KMS-11 (cell line): ENCODE measurements at regions not wholly inside any gene's neighbourhood (a gene's known extent, or its start where the extent isn't known, plus 50 kb on each side); places are given as distances from the start of the nearest gene placed in this dataset.

Experiments
- H2AFZ ChIP-seq: fragments of 200-600 bp; sonication (generic); 2 replicates; pipeline ENCODE4 v1.6.1; 2016; ENCODE audit warnings: antibody characterized with exemption, mixed run types, low read depth
- H3K27ac ChIP-seq: fragments of 200-600 bp; sonication (generic); 2 replicates; pipeline ENCODE4 v1.6.1; 2016; ENCODE audit warnings: mild to moderate bottlenecking, mixed run types
- H3K27me3 ChIP-seq: fragments of 200-600 bp; sonication (generic); 2 replicates; pipeline ENCODE4 v1.6.1; 2017; ENCODE audit warnings: mild to moderate bottlenecking, low read depth, mixed run types, moderate library complexity; ENCODE audit not compliant: insufficient read depth
- H3K36me3 ChIP-seq: fragments of 200-600 bp; sonication (generic); 2 replicates; pipeline ENCODE4 v1.6.1; 2017; ENCODE audit warnings: mild to moderate bottlenecking, mixed run types; ENCODE audit not compliant: insufficient read depth
- H3K4me1 ChIP-seq: fragments of 200-600 bp; sonication (generic); 2 replicates; pipeline ENCODE4 v1.6.1; 2016; ENCODE audit warnings: mild to moderate bottlenecking, low read depth, mixed run types; ENCODE audit not compliant: poor library complexity, severe bottlenecking
- H3K4me2 ChIP-seq: fragments of 200-600 bp; sonication (generic); 2 replicates; pipeline ENCODE4 v1.7.0; 2016; ENCODE audit warnings: mild to moderate bottlenecking, mixed run types
- H3K4me3 ChIP-seq: fragments of 200-600 bp; sonication (generic); IDR thresholded peaks from 2 replicates; pipeline ENCODE4 v1.6.1; 2017; ENCODE audit warnings: low read depth, low read length, mixed read lengths; ENCODE audit not compliant: insufficient read depth
- H3K79me2 ChIP-seq: fragments of 200-600 bp; sonication (generic); 2 replicates; pipeline ENCODE4 v1.6.1; 2016; ENCODE audit warnings: low read depth, mixed run types; ENCODE audit not compliant: insufficient read depth
- H3K9ac ChIP-seq: fragments of 200-600 bp; sonication (generic); 2 replicates; pipeline ENCODE4 v1.6.1; 2016; ENCODE audit warnings: mild to moderate bottlenecking, mixed run types
- H4K20me1 ChIP-seq: fragments of 200-600 bp; sonication (generic); 2 replicates; pipeline ENCODE4 v1.6.1; 2016; ENCODE audit warnings: mild to moderate bottlenecking, mixed run types; ENCODE audit not compliant: insufficient read depth
- TF ChIP-seq, protein P1 (sequence below): fragments of 200-600 bp; sonication (generic); conservative IDR thresholded peaks from 2 replicates; pipeline ENCODE4 v1.6.1; 2017; ENCODE audit warnings: low read depth, mild to moderate bottlenecking, antibody characterized with exemption, low read length, moderate library complexity, mixed read lengths

DNA sequence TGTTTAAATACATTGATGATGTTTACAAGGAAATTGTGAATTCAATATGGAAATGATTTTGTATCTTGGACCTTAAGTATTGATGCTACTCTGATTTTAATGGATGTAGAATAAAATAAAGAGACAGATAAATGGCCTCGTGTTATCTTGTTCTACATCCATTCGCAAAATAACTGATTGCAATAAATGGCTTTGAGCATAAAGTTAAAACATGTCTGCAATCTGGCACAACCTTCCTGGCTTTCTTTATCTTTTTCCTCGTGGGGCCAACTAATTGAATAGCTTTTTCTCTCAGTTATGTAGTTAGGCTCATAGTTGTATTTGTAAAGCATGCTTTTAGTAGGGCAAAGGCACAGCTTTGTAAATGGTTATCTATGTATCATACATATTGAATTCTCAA, 691.4 kb downstream of the CDH8 start:
- H3K4me2 ChIP-seq = no peak overlapping the region
- no peak overlapping the region; the same call in 1 of the 2 replicates for H2AFZ ChIP-seq
- H3K79me2 ChIP-seq = no peaks in the 10 kb centered on the region
- no peaks in the 10 kb centered on the region for H3K4me1 ChIP-seq
- no peak overlapping the region for H3K27ac ChIP-seq
- H3K36me3 ChIP-seq = no peaks in the 10 kb centered on the region
- no peaks in the 10 kb centered on the region for H3K27me3 ChIP-seq
- H3K4me3 ChIP-seq = no peak overlapping the region
- H4K20me1 ChIP-seq = no peaks in the 10 kb centered on the region
- TF ChIP-seq, protein P1, sequence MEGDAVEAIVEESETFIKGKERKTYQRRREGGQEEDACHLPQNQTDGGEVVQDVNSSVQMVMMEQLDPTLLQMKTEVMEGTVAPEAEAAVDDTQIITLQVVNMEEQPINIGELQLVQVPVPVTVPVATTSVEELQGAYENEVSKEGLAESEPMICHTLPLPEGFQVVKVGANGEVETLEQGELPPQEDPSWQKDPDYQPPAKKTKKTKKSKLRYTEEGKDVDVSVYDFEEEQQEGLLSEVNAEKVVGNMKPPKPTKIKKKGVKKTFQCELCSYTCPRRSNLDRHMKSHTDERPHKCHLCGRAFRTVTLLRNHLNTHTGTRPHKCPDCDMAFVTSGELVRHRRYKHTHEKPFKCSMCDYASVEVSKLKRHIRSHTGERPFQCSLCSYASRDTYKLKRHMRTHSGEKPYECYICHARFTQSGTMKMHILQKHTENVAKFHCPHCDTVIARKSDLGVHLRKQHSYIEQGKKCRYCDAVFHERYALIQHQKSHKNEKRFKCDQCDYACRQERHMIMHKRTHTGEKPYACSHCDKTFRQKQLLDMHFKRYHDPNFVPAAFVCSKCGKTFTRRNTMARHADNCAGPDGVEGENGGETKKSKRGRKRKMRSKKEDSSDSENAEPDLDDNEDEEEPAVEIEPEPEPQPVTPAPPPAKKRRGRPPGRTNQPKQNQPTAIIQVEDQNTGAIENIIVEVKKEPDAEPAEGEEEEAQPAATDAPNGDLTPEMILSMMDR = no peak
- no peak overlapping the region for H3K9ac ChIP-seq

- H3K36me3 ChIP-seq = no peaks in the 10 kb centered on the region
- no peak overlapping the region for H3K9ac ChIP-seq
- TF ChIP-seq, protein P1 = no peak
- no peaks in the 10 kb centered on the region for H3K79me2 ChIP-seq
- H2AFZ ChIP-seq = no peak overlapping the region
- H3K4me1 ChIP-seq = no peaks in the 10 kb centered on the region
- H4K20me1 ChIP-seq = no peaks in the 10 kb centered on the region
- no peak overlapping the region for H3K4me3 ChIP-seq
- H3K27me3 ChIP-seq = no peaks in the 10 kb centered on the region
- no peak overlapping the region for H3K27ac ChIP-seq
- no peak overlapping the region for H3K4me2 ChIP-seq
Measured at GRCh38 chr16:61332461-61332860, 703.8 kb downstream of the CDH8 start.

- Histone ChIP-seq H3K4me3 (no peak overlapping the region), H3K79me2 (no peaks in the 10 kb centered on the region), H3K4me2 (no peak overlapping the region), H3K9ac (no peak overlapping the region), H4K20me1 (no peaks in the 10 kb centered on the region), H2AFZ (no peak overlapping the region), H3K27ac (no peak overlapping the region), H3K27me3 (no peaks in the 10 kb centered on the region), H3K4me1 (no peaks in the 10 kb centered on the region), H3K36me3 (no peaks in the 10 kb centered on the region)
- TF ChIP-seq, protein P1 = no peak
Measured at GRCh38 chr16:61324044-61324443, 712.2 kb downstream of the CDH8 start.

DNA sequence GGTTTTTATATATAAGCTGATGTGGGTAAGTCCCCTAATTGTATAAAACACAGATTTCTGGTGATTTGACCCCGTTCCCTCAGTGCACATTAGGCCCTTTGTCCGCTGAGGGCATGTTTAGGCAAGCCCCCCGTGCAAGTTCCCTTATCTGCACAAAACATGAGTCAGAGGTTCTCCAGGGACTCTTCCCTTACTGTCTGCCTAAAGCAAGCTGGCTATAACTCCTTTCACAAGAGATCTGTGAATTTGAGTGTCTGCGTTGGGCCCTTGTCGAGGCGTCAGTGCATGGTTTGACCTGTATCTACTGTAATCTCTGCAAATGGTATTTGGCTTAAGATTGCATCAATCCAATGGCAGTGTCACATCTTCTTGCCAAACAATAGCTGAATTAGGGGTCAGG, 712.8 kb downstream of the CDH8 start:
- Histone ChIP-seq H3K4me1 (no peaks in the 10 kb centered on the region), H3K36me3 (no peaks in the 10 kb centered on the region), H3K79me2 (no peaks in the 10 kb centered on the region), H3K9ac (no peak overlapping the region), H3K4me2 (no peak overlapping the region), H4K20me1 (no peaks in the 10 kb centered on the region), H3K4me3 (no peak overlapping the region), H2AFZ (no peak overlapping the region), H3K27ac (no peak overlapping the region), H3K27me3 (no peaks in the 10 kb centered on the region)
- TF ChIP-seq, protein P1 = no peak
